HepG2 (cell line): ENCODE measurements at regions not wholly inside any gene's neighbourhood (a gene's known extent, or its start where the extent isn't known, plus 50 kb on each side); places are given as distances from the start of the nearest gene placed in this dataset.
A peak's percentile ranks its signal among the peaks of the same experiment; 100 is the strongest.

ENCODE experiments used
- CREM ChIP-seq, 2 experiments: sonication (generic) in 1 of 2; formaldehyde crosslinking in 1 of 2; IDR thresholded peaks; 2 replicates each; pipeline versions ENCODE4 v1.4.0 to v1.6.1; 2016 to 2020; ENCODE audit warnings: antibody characterized with exemption in 1 of 2, mild to moderate bottlenecking in 1 of 2, missing genetic modification reagents in 1 of 2
- FOXP1 ChIP-seq, 2 experiments: fragments of 450-650 bp in 1 of 2; IDR thresholded peaks; 2 replicates each; pipeline ENCODE4 v1.6.1; 2017 to 2018; ENCODE audit warnings: antibody characterized with exemption in 1 of 2
- NFE2L2 ChIP-seq: fragments of 150-350 bp; IDR thresholded peaks from 2 replicates; pipeline ENCODE4 v1.6.1; 2014; ENCODE audit warnings: low read length
- THRA ChIP-seq: sonication (generic); formaldehyde crosslinking; IDR thresholded peaks from 2 replicates; pipeline ENCODE4 v1.4.0; 2020; ENCODE audit warnings: missing genetic modification reagents, borderline replicate concordance
- ZBED4 ChIP-seq: sonication (generic); formaldehyde crosslinking; IDR thresholded peaks from 2 replicates; pipeline ENCODE4 v1.4.0; 2020; ENCODE audit warnings: missing genetic modification reagents, borderline replicate concordance
- ZBTB40 ChIP-seq, 2 experiments: fragments of 450-650 bp in 1 of 2; sonication (generic) in 1 of 2; formaldehyde crosslinking in 1 of 2; IDR thresholded peaks; 2 replicates each; pipeline versions ENCODE4 v1.6.1 to v1.8.0; 2016 to 2022; ENCODE audit warnings: antibody characterized with exemption in 1 of 2, mild to moderate bottlenecking in 1 of 2, missing genetic modification reagents in 1 of 2
- ZNF281 ChIP-seq: sonication (generic); formaldehyde crosslinking; IDR thresholded peaks from 2 replicates; pipeline ENCODE4 v1.4.0; 2020; ENCODE audit warnings: missing genetic modification reagents, borderline replicate concordance
- ZNF337 ChIP-seq: sonication (generic); formaldehyde crosslinking; IDR thresholded peaks from 2 replicates; pipeline ENCODE4 v1.5.1; 2020; ENCODE audit warnings: missing genetic modification reagents, low read depth, mild to moderate bottlenecking, borderline replicate concordance
- ZNF33A ChIP-seq: sonication (generic); formaldehyde crosslinking; IDR thresholded peaks from 2 replicates; pipeline ENCODE4 v1.5.1; 2020; ENCODE audit warnings: missing genetic modification reagents, mild to moderate bottlenecking, moderate library complexity, borderline replicate concordance

GRCh38 chr2:200219309-200220113 lies 87.0 kb upstream of the SPATS2L start (continued):
- no peak for TF ChIP-seq ZBTB40 (IDR thresholded peaks at IDR 0.05)
- TF ChIP-seq ZBTB40 (CRISPR knock-in tag; IDR thresholded peaks at IDR 0.05) = no peak
- no peak for TF ChIP-seq FOXP1 (IDR thresholded peaks at IDR 0.05)
- TF ChIP-seq FOXP1 (CRISPR knock-in tag; IDR thresholded peaks at IDR 0.05) = no peak
- TF ChIP-seq ZBED4 (CRISPR knock-in tag) = peak; percentile 47; the same call in 1 of the 2 replicates
- peak; percentile 94 for TF ChIP-seq NFE2L2
- TF ChIP-seq ZNF281 (CRISPR knock-in tag) = peak; percentile 54; the same call in 1 of the 2 replicates
- TF ChIP-seq ZNF33A = peak; percentile 82; the same call in 1 of the 2 replicates
- TF ChIP-seq CREM (IDR thresholded peaks at IDR 0.05) = peak; percentile 39; the same call in 1 of the 2 replicates
- no peak for TF ChIP-seq CREM (CRISPR knock-in tag; IDR thresholded peaks at IDR 0.05)
- TF ChIP-seq THRA = no peak
- TF ChIP-seq ZNF337 (CRISPR knock-in tag) = no peak
